LNCAP (cell line): ENCODE measurements at regions not wholly inside any gene's neighbourhood (a gene's known extent, or its start where the extent isn't known, plus 50 kb on each side); places are given as distances from the start of the nearest gene placed in this dataset.

ENCODE experiments used
- CTCF ChIP-seq: fragments of 450-650 bp; IDR thresholded peaks from 2 replicates; pipeline ENCODE4 v1.5.1; 2017; ENCODE audit warnings: mild to moderate bottlenecking

- TF ChIP-seq CTCF = no peak
These were observed 1138.8 kb downstream of the ARAP2 start for GRCh38 chr4:35105486-35105885.

- TF ChIP-seq CTCF = no peak
These were observed 1138.1 kb downstream of the ARAP2 start for GRCh38 chr4:35106091-35106734.

GRCh38 chr4:35124106-35124505 is 1120.2 kb downstream of the ARAP2 start:
- no peak for TF ChIP-seq CTCF

GRCh38 chr4:35125995-35126712 is 1118.2 kb downstream of the ARAP2 start:
- TF ChIP-seq CTCF = no peak

- no peak for TF ChIP-seq CTCF
These were observed 1105.9 kb downstream of the ARAP2 start for GRCh38 chr4:35138449-35138848.

GRCh38 chr4:35147761-35148160 is 1096.6 kb downstream of the ARAP2 start:
- TF ChIP-seq CTCF = no peak

- TF ChIP-seq CTCF = peak; percentile 69
These were observed 1092.3 kb downstream of the ARAP2 start for GRCh38 chr4:35151816-35152572.
